NCI-H446 (cell line): ENCODE measurements at regions not wholly inside any gene's neighbourhood (a gene's known extent, or its start where the extent isn't known, plus 50 kb on each side); places are given as distances from the start of the nearest gene placed in this dataset.
"Not testable (repeated sequence)": the region's sequence is repeated elsewhere in the genome, so short reads cannot be mapped to it uniquely, and the experiment has no call there.

Experiments used
- DNase-seq, 2 experiments: peaks; one replicate each; lab custom pipeline; 2025; lab: John Stamatoyannopoulos, UW

- DNase-seq: no peak
These were observed 317.7 kb downstream of the LRRC70 start for GRCh38 chr5:62896121-62896893.

GRCh38 chr5:62886603-62887315 lies 308.1 kb downstream of the LRRC70 start:
- DNase-seq: no peak

- DNase-seq: not testable (repeated sequence)
These were observed 258.7 kb downstream of the LRRC70 start for GRCh38 chr5:62837330-62837729.

GRCh38 chr5:62829604-62829986 lies 251.0 kb downstream of the LRRC70 start:
- no peak for DNase-seq

GRCh38 chr5:62828742-62829603 lies 250.4 kb downstream of the LRRC70 start:
- no peak for DNase-seq

GRCh38 chr5:62825623-62826220 lies 247.1 kb downstream of the LRRC70 start:
- no peak for DNase-seq

GRCh38 chr5:62824936-62825335 lies 246.3 kb downstream of the LRRC70 start:
- DNase-seq: no peak

GRCh38 chr5:62817043-62817442 lies 238.4 kb downstream of the LRRC70 start:
- DNase-seq: not testable (repeated sequence)

- DNase-seq: no peak
These were observed 236.4 kb downstream of the LRRC70 start for GRCh38 chr5:62814991-62815390.

GRCh38 chr5:62812621-62813255 lies 234.1 kb downstream of the LRRC70 start:
- DNase-seq: no peak

GRCh38 chr5:62804819-62805218 lies 226.2 kb downstream of the LRRC70 start:
- DNase-seq: not testable (repeated sequence)

GRCh38 chr5:62795926-62796325 lies 217.3 kb downstream of the LRRC70 start:
- DNase-seq: no peak

GRCh38 chr5:62794456-62794855 lies 215.8 kb downstream of the LRRC70 start:
- DNase-seq: no peak

- DNase-seq: peak in 1 of 2 experiments; percentile 9
These were observed 212.4 kb downstream of the LRRC70 start for GRCh38 chr5:62791059-62791458.

GRCh38 chr5:62790348-62790747 lies 211.7 kb downstream of the LRRC70 start:
- DNase-seq: no peak

GRCh38 chr5:62786099-62786498 lies 207.5 kb downstream of the LRRC70 start:
- DNase-seq: no peak

GRCh38 chr5:62785588-62785987 lies 207.0 kb downstream of the LRRC70 start:
- DNase-seq: no peak

GRCh38 chr5:62783374-62784057 lies 204.9 kb downstream of the LRRC70 start:
- DNase-seq: no peak

GRCh38 chr5:62780888-62781287 lies 202.3 kb downstream of the LRRC70 start:
- DNase-seq: no peak

- no peak for DNase-seq
These were observed 201.6 kb downstream of the LRRC70 start for GRCh38 chr5:62780230-62780629.

GRCh38 chr5:62779010-62779422 lies 200.4 kb downstream of the LRRC70 start:
- DNase-seq: peak in 1 of 2 experiments; percentile 63
